SK-N-MC (cell line): ENCODE measurements at regions not wholly inside any gene's neighbourhood (a gene's known extent, or its start where the extent isn't known, plus 50 kb on each side); places are given as distances from the start of the nearest gene placed in this dataset.

Experiments used
- DNase-seq: peaks from one replicate; pipeline ENCODE4 v3.0.0-alpha.2; 2011; ENCODE audit warnings: low read depth, low spot score
- H3K27ac ChIP-seq: fragments of 200-600 bp; sonication (generic); 2 replicates; pipeline ENCODE4 v1.5.1; 2016; ENCODE audit warnings: mixed run types
- H3K36me3 ChIP-seq: fragments of 200-600 bp; sonication (generic); 2 replicates; pipeline ENCODE4 v1.6.1; 2017; ENCODE audit warnings: antibody characterized with exemption, low read length, mixed read lengths; ENCODE audit not compliant: insufficient read depth
- H3K4me3 ChIP-seq: fragments of 200-600 bp; sonication (generic); 2 replicates; pipeline ENCODE4 v1.5.1; 2016
- H3K9ac ChIP-seq: fragments of 200-600 bp; sonication (generic); 2 replicates; pipeline ENCODE4 v1.8.0; 2017; ENCODE audit warnings: mixed run types, mixed read lengths; ENCODE audit not compliant: insufficient read length
- H3K9me3 ChIP-seq: fragments of 200-600 bp; sonication (generic); 2 replicates; pipeline ENCODE4 v1.6.1; 2017; ENCODE audit warnings: low read depth, mild to moderate bottlenecking, antibody characterized with exemption, low read length, moderate library complexity, mixed read lengths
- EZH2 ChIP-seq: fragments of 200-600 bp; sonication (generic); IDR thresholded peaks from one replicate; pipeline ENCODE4 v1.6.1; 2017; ENCODE audit warnings: antibody characterized with exemption
- FOXP2 ChIP-seq: optimal IDR thresholded peaks from 2 replicates; pipeline ENCODE3; 2011; ENCODE audit warnings: mild to moderate bottlenecking, moderate library complexity; ENCODE audit not compliant: insufficient read depth; ENCODE audit errors: extremely low read length, control extremely low read depth
- POLR2AphosphoS5 ChIP-seq: IDR thresholded peaks from 2 replicates; pipeline ENCODE4 v1.6.1; 2012; ENCODE audit warnings: mild to moderate bottlenecking, low read depth, low read length, borderline replicate concordance

- no peaks in the 10 kb centered on the region for H3K36me3 ChIP-seq
- DNase-seq, result no peak
- H3K27ac ChIP-seq, result no peak overlapping the region
- H3K9ac ChIP-seq, result no peak overlapping the region
- no peaks in the 10 kb centered on the region for H3K9me3 ChIP-seq
- H3K4me3 ChIP-seq, result no peak overlapping the region
- no peak for TF ChIP-seq FOXP2
- TF ChIP-seq POLR2AphosphoS5, result no peak
- TF ChIP-seq EZH2, result no peak
Observed at GRCh38 chr20:16206817-16207216, 366.4 kb downstream of the KIF16B start.

GRCh38 chr20:16205507-16205906 lies 367.7 kb downstream of the KIF16B start:
- no peak overlapping the region for H3K9ac ChIP-seq
- DNase-seq, result no peak
- no peak overlapping the region for H3K4me3 ChIP-seq
- H3K27ac ChIP-seq, result no peak overlapping the region
- no peaks in the 10 kb centered on the region for H3K36me3 ChIP-seq
- no peaks in the 10 kb centered on the region for H3K9me3 ChIP-seq
- no peak for TF ChIP-seq EZH2
- no peak for TF ChIP-seq FOXP2
- TF ChIP-seq POLR2AphosphoS5, result no peak

- no peak for TF ChIP-seq FOXP2
- TF ChIP-seq EZH2, result no peak
- TF ChIP-seq POLR2AphosphoS5, result no peak
- Histone ChIP-seq H3K9ac (no peak overlapping the region), H3K9me3 (no peaks in the 10 kb centered on the region), H3K4me3 (no peak overlapping the region), H3K27ac (no peak overlapping the region), H3K36me3 (no peaks in the 10 kb centered on the region)
- DNase-seq, result no peak
Observed at GRCh38 chr20:16203096-16203495, 370.2 kb downstream of the KIF16B start.

- no peaks in the 10 kb centered on the region for H3K36me3 ChIP-seq
- H3K4me3 ChIP-seq, result no peak overlapping the region
- no peaks in the 10 kb centered on the region for H3K9me3 ChIP-seq
- TF ChIP-seq FOXP2 (no peak), EZH2 (no peak)
- no peak overlapping the region for H3K9ac ChIP-seq
- no peak overlapping the region for H3K27ac ChIP-seq
- DNase-seq, result no peak
Observed at GRCh38 chr20:16201191-16201590, 372.1 kb downstream of the KIF16B start.

- no peak overlapping the region for H3K27ac ChIP-seq
- H3K9ac ChIP-seq, result no peak overlapping the region
- TF ChIP-seq FOXP2 (no peak), EZH2 (no peak), POLR2AphosphoS5 (no peak)
- H3K36me3 ChIP-seq, result no peaks in the 10 kb centered on the region
- no peaks in the 10 kb centered on the region for H3K9me3 ChIP-seq
- no peak overlapping the region for H3K4me3 ChIP-seq
- DNase-seq, result no peak
Observed at GRCh38 chr20:16197696-16198095, 375.6 kb downstream of the KIF16B start.

- DNase-seq, result no peak
- Histone ChIP-seq H3K27ac (no peak overlapping the region), H3K4me3 (no peak overlapping the region), H3K9ac (no peak overlapping the region), H3K36me3 (no peaks in the 10 kb centered on the region), H3K9me3 (no peaks in the 10 kb centered on the region)
- no peak for TF ChIP-seq FOXP2
- no peak for TF ChIP-seq POLR2AphosphoS5
- no peak for TF ChIP-seq EZH2
Observed at GRCh38 chr20:16195671-16196070, 377.6 kb downstream of the KIF16B start.

GRCh38 chr20:16194617-16195360 lies 378.5 kb downstream of the KIF16B start:
- DNase-seq, result no peak
- no peaks in the 10 kb centered on the region for H3K9me3 ChIP-seq
- no peaks in the 10 kb centered on the region for H3K36me3 ChIP-seq
- H3K9ac ChIP-seq, result no peak overlapping the region
- TF ChIP-seq EZH2 (no peak), POLR2AphosphoS5 (no peak), FOXP2 (no peak)
- no peak overlapping the region for H3K27ac ChIP-seq
- H3K4me3 ChIP-seq, result no peak overlapping the region

GRCh38 chr20:16191496-16191895 lies 381.8 kb downstream of the KIF16B start:
- Histone ChIP-seq H3K27ac (no peak overlapping the region), H3K9me3 (no peaks in the 10 kb centered on the region), H3K4me3 (no peak overlapping the region), H3K36me3 (no peaks in the 10 kb centered on the region), H3K9ac (no peak overlapping the region)
- no peak for DNase-seq
- TF ChIP-seq POLR2AphosphoS5 (no peak), FOXP2 (no peak), EZH2 (no peak)

GRCh38 chr20:16189371-16189770 lies 383.9 kb downstream of the KIF16B start:
- TF ChIP-seq EZH2 (no peak), FOXP2 (no peak), POLR2AphosphoS5 (no peak)
- no peak overlapping the region for H3K4me3 ChIP-seq
- no peaks in the 10 kb centered on the region for H3K36me3 ChIP-seq
- no peak overlapping the region for H3K27ac ChIP-seq
- no peaks in the 10 kb centered on the region for H3K9me3 ChIP-seq
- no peak overlapping the region for H3K9ac ChIP-seq
- DNase-seq, result no peak
